HUES48 (cell line): ENCODE measurements at regions not wholly inside any gene's neighbourhood (a gene's known extent, or its start where the extent isn't known, plus 50 kb on each side); places are given as distances from the start of the nearest gene placed in this dataset.
"Not testable (repeated sequence)": the region's sequence is repeated elsewhere in the genome, so short reads cannot be mapped to it uniquely, and the experiment has no call there.

Source experiments
- H3K27ac ChIP-seq: one replicate; pipeline ENCODE4 v1.7.0; 2013; ENCODE audit warnings: low read depth, low read length, inconsistent platforms
- H3K27me3 ChIP-seq: 2 replicates; pipeline ENCODE4 v1.6.1; 2013; ENCODE audit warnings: mild to moderate bottlenecking, low read length; ENCODE audit not compliant: control insufficient read depth, insufficient read depth
- H3K36me3 ChIP-seq: 2 replicates; pipeline ENCODE4 v1.6.1; 2013; ENCODE audit warnings: low read length; ENCODE audit not compliant: control insufficient read depth, insufficient read depth
- H3K4me1 ChIP-seq: 2 replicates; pipeline ENCODE4 v1.6.1; 2013; ENCODE audit warnings: mild to moderate bottlenecking, low read length; ENCODE audit not compliant: control insufficient read depth, insufficient read depth
- H3K4me3 ChIP-seq: 2 replicates; pipeline ENCODE4 v1.5.1; 2013; ENCODE audit warnings: mild to moderate bottlenecking, low read depth, low read length
- H3K9ac ChIP-seq: 2 replicates; pipeline ENCODE4 v1.6.1; 2013; ENCODE audit warnings: mild to moderate bottlenecking, low read depth, low read length, moderate library complexity
- H3K9me3 ChIP-seq: 2 replicates; pipeline ENCODE4 v1.6.1; 2013; ENCODE audit warnings: low read length; ENCODE audit not compliant: control insufficient read depth, insufficient read depth

GRCh38 chr20:52425253-52425652 lies 233.7 kb upstream of the ZFP64 start:
- no peaks in the 10 kb centered on the region; the same call in 1 of the 2 replicates for H3K9me3 ChIP-seq
- no peaks in the 10 kb centered on the region for H3K4me1 ChIP-seq
- no peak overlapping the region for H3K27ac ChIP-seq
- H3K9ac ChIP-seq, result no peak overlapping the region
- H3K36me3 ChIP-seq, result no peaks in the 10 kb centered on the region
- no peak overlapping the region for H3K4me3 ChIP-seq
- no peaks in the 10 kb centered on the region for H3K27me3 ChIP-seq

GRCh38 chr20:52424357-52424942 lies 232.9 kb upstream of the ZFP64 start:
- not testable (repeated sequence) for H3K27me3 ChIP-seq, H3K36me3 ChIP-seq, H3K4me1 ChIP-seq, H3K9ac ChIP-seq, H3K9me3 ChIP-seq, H3K4me3 ChIP-seq, H3K27ac ChIP-seq

DNA sequence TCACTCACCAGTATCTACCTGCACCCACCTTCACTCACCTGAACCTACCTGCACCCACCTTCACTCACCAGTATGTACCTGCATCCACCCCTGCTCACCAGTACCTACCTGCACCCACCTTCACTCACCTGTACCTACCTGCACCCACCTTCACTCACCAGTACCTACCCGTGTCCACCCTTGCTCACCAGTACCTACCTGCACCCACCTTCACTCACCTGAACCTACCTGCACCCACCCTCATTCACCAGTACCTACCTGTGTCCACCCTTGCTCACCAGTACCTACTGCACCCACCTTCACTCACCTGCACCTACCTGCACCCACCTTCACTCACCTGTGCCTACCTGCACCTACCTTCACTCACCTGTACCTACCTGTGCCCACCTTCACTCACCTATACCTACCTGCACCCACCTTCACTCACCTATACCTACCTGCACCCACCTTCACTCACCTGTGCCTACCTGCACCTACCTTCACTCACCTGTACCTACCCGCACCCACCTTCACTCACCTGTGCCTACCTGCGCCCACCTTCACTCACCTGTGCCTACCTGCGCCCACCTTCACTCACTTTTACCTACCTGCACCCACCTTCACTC lies 232.1 kb upstream of the ZFP64 start:
- not testable (repeated sequence) for H3K4me3 ChIP-seq, H3K4me1 ChIP-seq, H3K27me3 ChIP-seq, H3K9me3 ChIP-seq, H3K36me3 ChIP-seq, H3K27ac ChIP-seq, H3K9ac ChIP-seq

GRCh38 chr20:52422574-52423336 lies 231.2 kb upstream of the ZFP64 start:
- H3K9ac ChIP-seq, result no peak overlapping the region
- H3K36me3 ChIP-seq, result no peaks in the 10 kb centered on the region
- no peaks in the 10 kb centered on the region for H3K27me3 ChIP-seq
- no peak overlapping the region for H3K4me3 ChIP-seq
- no peaks in the 10 kb centered on the region for H3K4me1 ChIP-seq
- no peak overlapping the region for H3K27ac ChIP-seq
- no peaks in the 10 kb centered on the region for H3K9me3 ChIP-seq

GRCh38 chr20:52420805-52421204 lies 229.2 kb upstream of the ZFP64 start:
- Histone ChIP-seq H3K27ac (no peak overlapping the region), H3K4me1 (no peaks in the 10 kb centered on the region), H3K9ac (no peak overlapping the region), H3K4me3 (no peak overlapping the region), H3K27me3 (no peaks in the 10 kb centered on the region), H3K36me3 (no peaks in the 10 kb centered on the region), H3K9me3 (no peaks in the 10 kb centered on the region)

- Histone ChIP-seq H3K36me3 (no peaks in the 10 kb centered on the region), H3K27me3 (no peaks in the 10 kb centered on the region), H3K4me3 (no peak overlapping the region), H3K4me1 (no peaks in the 10 kb centered on the region), H3K27ac (no peak overlapping the region), H3K9me3 (no peaks in the 10 kb centered on the region), H3K9ac (no peak overlapping the region)
These were observed 227.6 kb upstream of the ZFP64 start for GRCh38 chr20:52419205-52419604.

GRCh38 chr20:52416953-52417352 lies 225.4 kb upstream of the ZFP64 start:
- H3K27me3 ChIP-seq, result no peaks in the 10 kb centered on the region
- H3K27ac ChIP-seq, result no peak overlapping the region
- H3K9ac ChIP-seq, result no peak overlapping the region
- no peaks in the 10 kb centered on the region for H3K4me1 ChIP-seq
- H3K36me3 ChIP-seq, result no peaks in the 10 kb centered on the region
- H3K9me3 ChIP-seq, result no peaks in the 10 kb centered on the region
- H3K4me3 ChIP-seq, result no peak overlapping the region

GRCh38 chr20:52411611-52412010 lies 220.0 kb upstream of the ZFP64 start:
- H3K27me3 ChIP-seq, result no peaks in the 10 kb centered on the region
- H3K9me3 ChIP-seq, result no peaks in the 10 kb centered on the region
- H3K36me3 ChIP-seq, result no peaks in the 10 kb centered on the region
- H3K27ac ChIP-seq, result no peak overlapping the region
- no peak overlapping the region for H3K4me3 ChIP-seq
- H3K4me1 ChIP-seq, result no peaks in the 10 kb centered on the region
- no peak overlapping the region for H3K9ac ChIP-seq

- Histone ChIP-seq H3K9ac (no peak overlapping the region), H3K9me3 (no peaks in the 10 kb centered on the region), H3K27ac (no peak overlapping the region), H3K27me3 (no peaks in the 10 kb centered on the region), H3K4me1 (no peaks in the 10 kb centered on the region), H3K4me3 (no peak overlapping the region), H3K36me3 (no peaks in the 10 kb centered on the region)
These were observed 219.2 kb upstream of the ZFP64 start for GRCh38 chr20:52410731-52411234.

GRCh38 chr20:52410182-52410647 lies 218.6 kb upstream of the ZFP64 start:
- Histone ChIP-seq H3K36me3 (no peaks in the 10 kb centered on the region), H3K27me3 (no peaks in the 10 kb centered on the region), H3K4me3 (no peak overlapping the region), H3K9ac (no peak overlapping the region), H3K4me1 (no peaks in the 10 kb centered on the region), H3K9me3 (no peaks in the 10 kb centered on the region), H3K27ac (no peak overlapping the region)

GRCh38 chr20:52405986-52406385 lies 214.4 kb upstream of the ZFP64 start:
- Histone ChIP-seq H3K9me3 (no peaks in the 10 kb centered on the region), H3K9ac (no peak overlapping the region), H3K27me3 (no peaks in the 10 kb centered on the region), H3K4me1 (no peaks in the 10 kb centered on the region), H3K27ac (no peak overlapping the region), H3K4me3 (no peak overlapping the region), H3K36me3 (no peaks in the 10 kb centered on the region)
